A549 (cell line): ENCODE measurements at regions not wholly inside any gene's neighbourhood (a gene's known extent, or its start where the extent isn't known, plus 50 kb on each side); places are given as distances from the start of the nearest gene placed in this dataset.

Experiments used
- ATAC-seq, 2 experiments: fragments of 200-7000 bp in 1 of 2; fragments of >200 bp in 1 of 2; cut with Nextera tagmentation in 1 of 2; cut with Tn5 transposase in 1 of 2; 3 replicates each; pipeline versions ENCODE4 v1.8.0 to v1.9.1; 2018 to 2020; ENCODE audit warnings: mild to moderate bottlenecking in 1 of 2, moderate library complexity in 1 of 2
- CTCF ChIA-PET: fragments of 300-600 bp; sonication (Branson Sonifier 250); formaldehyde crosslinking; extraction: SDS; loops from one replicate; lab custom pipeline; 2021; ENCODE audit warnings: antibody characterized with exemption, inconsistent platforms; lab: Yijun Ruan, JAX
- POLR2A ChIA-PET: fragments of 350-600 bp; formaldehyde crosslinking; extraction: SDS; loops from one replicate; lab custom pipeline; 2021; ENCODE audit warnings: antibody characterized with exemption, inconsistent platforms; lab: Yijun Ruan, JAX
- DNase-seq, 2 experiments: peaks; one replicate each; pipeline versions ENCODE4 v3.0.0 to v3.0.0-alpha.2; 2011 to 2016; ENCODE audit warnings: low read depth in 1 of 2, low spot score in 1 of 2
- FAIRE-seq: peaks from 2 replicates; lab custom pipeline; 2011; peaks lifted over from hg19 to GRCh38; lab: Jason Lieb, UNC
- H3K27ac ChIP-seq, 2 experiments: fragments of >200 bp; sonication (Bioruptor Twin); formaldehyde crosslinking; 3 replicates each; pipeline ENCODE4 v1.5.1; 2016 to 2017
- H3K4me1 ChIP-seq: fragments of >200 bp; sonication (Bioruptor Twin); formaldehyde crosslinking; 3 replicates; pipeline ENCODE4 v1.6.1; 2016
- H3K4me2 ChIP-seq: fragments of >200 bp; sonication (Bioruptor Twin); formaldehyde crosslinking; 3 replicates; pipeline ENCODE4 v1.6.1; 2016
- H3K4me3 ChIP-seq: fragments of >200 bp; sonication (Bioruptor Twin); formaldehyde crosslinking; 3 replicates; pipeline ENCODE4 v1.5.1; 2016
- H3K9me3 ChIP-seq: fragments of >200 bp; sonication (Bioruptor Twin); formaldehyde crosslinking; 3 replicates; pipeline ENCODE4 v1.6.1; 2016
- BCL3 ChIP-seq: fragments of >200 bp; sonication (Bioruptor Twin); formaldehyde crosslinking; IDR thresholded peaks from 3 replicates; pipeline ENCODE4 v1.6.1; 2016
- CEBPB ChIP-seq, 2 experiments: fragments of >200 bp in 1 of 2; sonication (Bioruptor Twin) in 1 of 2; formaldehyde crosslinking in 1 of 2; IDR thresholded peaks; 2 replicates each; pipeline ENCODE4 v1.6.1; 2012 to 2016
- CHD4 ChIP-seq: fragments of 200-600 bp; sonication (generic); IDR thresholded peaks from 2 replicates; pipeline ENCODE4 v1.6.1; 2016; ENCODE audit warnings: antibody characterized with exemption, mild to moderate bottlenecking, borderline replicate concordance
- E2F6 ChIP-seq: IDR thresholded peaks from 2 replicates; pipeline ENCODE4 v1.6.1; 2012; ENCODE audit warnings: low read depth, borderline replicate concordance
- ELK1 ChIP-seq: fragments of 150-350 bp; IDR thresholded peaks from 2 replicates; pipeline ENCODE4 v1.6.1; 2014; ENCODE audit warnings: low read depth, mild to moderate bottlenecking, low read length
- FOSB ChIP-seq: fragments of 250-450 bp; sonication (Bioruptor Pico); IDR thresholded peaks from 2 replicates; pipeline ENCODE4 v1.5.0; 2020; ENCODE audit warnings: mild to moderate bottlenecking, moderate library complexity
- FOSL2 ChIP-seq, 2 experiments: fragments of 450-650 bp in 1 of 2; fragments of >200 bp in 1 of 2; sonication (Bioruptor Twin) in 1 of 2; formaldehyde crosslinking; IDR thresholded peaks; 2 replicates each; pipeline versions ENCODE4 v1.5.0 to v1.6.1; 2016 to 2020; ENCODE audit warnings: mild to moderate bottlenecking in 1 of 2, moderate library complexity in 1 of 2
- HDAC2 ChIP-seq: fragments of 200-600 bp; sonication (generic); IDR thresholded peaks from 2 replicates; pipeline ENCODE4 v1.6.1; 2016
- HEYL ChIP-seq: fragments of 250-450 bp; sonication (Bioruptor Pico); IDR thresholded peaks from 2 replicates; pipeline ENCODE4 v1.8.0; 2021; ENCODE audit warnings: mild to moderate bottlenecking, moderate library complexity
- HOXA7 ChIP-seq: fragments of 250-450 bp; sonication (Bioruptor Pico); IDR thresholded peaks from 2 replicates; pipeline ENCODE4 v1.5.0; 2020; ENCODE audit warnings: mild to moderate bottlenecking, moderate library complexity
- HOXB13 ChIP-seq: fragments of 250-450 bp; sonication (Bioruptor Pico); IDR thresholded peaks from 2 replicates; pipeline ENCODE4 v1.5.0; 2020; ENCODE audit warnings: low read depth, mild to moderate bottlenecking, moderate library complexity
- JUN ChIP-seq, 2 experiments: fragments of >200 bp; sonication (Bioruptor Twin); formaldehyde crosslinking; IDR thresholded peaks; 2 replicates in 1 of 2; 3 replicates in 1 of 2; pipeline ENCODE4 v1.6.1; 2016 to 2017
- JUNB ChIP-seq: fragments of >200 bp; sonication (Bioruptor Twin); formaldehyde crosslinking; IDR thresholded peaks from 2 replicates; pipeline ENCODE4 v1.6.1; 2016
- KDM1A ChIP-seq: fragments of 200-600 bp; sonication (generic); IDR thresholded peaks from 2 replicates; pipeline ENCODE4 v1.6.1; 2016; ENCODE audit warnings: low read depth, mild to moderate bottlenecking
- KDM5A ChIP-seq: fragments of 200-600 bp; sonication (generic); IDR thresholded peaks from 2 replicates; pipeline ENCODE4 v1.6.1; 2016; ENCODE audit warnings: antibody characterized with exemption, mild to moderate bottlenecking
- MAFK ChIP-seq: fragments of 450-650 bp; IDR thresholded peaks from 2 replicates; pipeline ENCODE4 v1.6.1; 2014; ENCODE audit not compliant: partially characterized antibody
- NFE2L2 ChIP-seq: fragments of 150-350 bp; conservative IDR thresholded peaks from 2 replicates; pipeline ENCODE4 v1.6.1; 2014; ENCODE audit warnings: low read length
- PHF8 ChIP-seq: fragments of 200-600 bp; sonication (generic); IDR thresholded peaks from 2 replicates; pipeline ENCODE4 v1.6.1; 2016; ENCODE audit warnings: low read depth, mild to moderate bottlenecking, antibody characterized with exemption, moderate library complexity, borderline replicate concordance
- RAD21 ChIP-seq, 2 experiments: fragments of >200 bp in 1 of 2; sonication (Bioruptor Twin) in 1 of 2; formaldehyde crosslinking in 1 of 2; IDR thresholded peaks in 1 of 2; conservative IDR thresholded peaks in 1 of 2; 2 replicates in 1 of 2; 3 replicates in 1 of 2; pipeline ENCODE4 v1.6.1; 2012 to 2018; ENCODE audit warnings: inconsistent platforms in 1 of 2
- RARB ChIP-seq: fragments of 250-450 bp; sonication (Bioruptor Pico); IDR thresholded peaks from 2 replicates; pipeline ENCODE4 v1.8.0; 2021; ENCODE audit warnings: mild to moderate bottlenecking, moderate library complexity
- SREBF2 ChIP-seq: fragments of 450-650 bp; IDR thresholded peaks from 2 replicates; pipeline ENCODE4 v1.6.1; 2014; ENCODE audit warnings: mild to moderate bottlenecking, moderate library complexity
- TFCP2L1 ChIP-seq: fragments of 250-450 bp; sonication (Bioruptor Pico); IDR thresholded peaks from 2 replicates; pipeline ENCODE4 v1.5.0; 2021; ENCODE audit warnings: mild to moderate bottlenecking
- ZFP36 ChIP-seq: fragments of 450-650 bp; IDR thresholded peaks from 2 replicates; pipeline ENCODE4 v1.6.1; 2014; ENCODE audit warnings: borderline replicate concordance; ENCODE audit not compliant: partially characterized antibody
- ZSCAN20 ChIP-seq: fragments of 250-450 bp; sonication (Bioruptor Pico); IDR thresholded peaks from 2 replicates; pipeline ENCODE4 v1.8.0; 2022; ENCODE audit warnings: mild to moderate bottlenecking, moderate library complexity
- WGBS: methylation state at CpG from one replicate; pipeline ENCODE4 v1.1.6; 2017; ENCODE audit errors: missing lambda C conversion rate; 5-methylcytosine and 5-hydroxymethylcytosine counted together

- TF ChIP-seq E2F6 = no peak
Observed at GRCh38 chr16:35195173-35195863, 1735.9 kb downstream of the TP53TG3F start (continued).

GRCh38 chr16:35195864-35196216, 1736.4 kb downstream of the TP53TG3F start:
- Histone ChIP-seq H3K4me2 (no peak overlapping the region), H3K4me3 (no peak overlapping the region), H3K4me1 (no peaks in the 10 kb centered on the region), H3K9me3 (no peaks in the 10 kb centered on the region), H3K27ac (no peak overlapping the region)
- WGBS = 39% methylated on average over 15 of the region's 15 CpGs
- ChIA-PET POLR2A (no interaction called here), CTCF (no interaction called here)
- ATAC-seq = no peak
- no peak for TF ChIP-seq ZSCAN20 (CRISPR knock-in tag)
- TF ChIP-seq ZFP36 = no peak
- TF ChIP-seq CHD4 = no peak
- no peak for TF ChIP-seq ELK1
- TF ChIP-seq HEYL (CRISPR knock-in tag) = no peak
- no peak for TF ChIP-seq HDAC2
- TF ChIP-seq E2F6 = no peak
- no peak for TF ChIP-seq BCL3
- TF ChIP-seq CEBPB (IDR thresholded peaks at IDR 0.05) = no peak
- no peak for TF ChIP-seq KDM1A
- TF ChIP-seq MAFK = no peak
- TF ChIP-seq SREBF2 = no peak
- TF ChIP-seq JUN (IDR thresholded peaks at IDR 0.05) = no peak
- TF ChIP-seq HOXB13 (CRISPR knock-in tag) = no peak
- no peak for TF ChIP-seq JUNB
- TF ChIP-seq FOSB (CRISPR knock-in tag) = no peak
- no peak for TF ChIP-seq PHF8
- TF ChIP-seq RARB = no peak
- TF ChIP-seq HOXA7 (CRISPR knock-in tag) = no peak
- no peak for FAIRE-seq
- no peak for DNase-seq

GRCh38 chr16:35196313-35196712, 1736.9 kb downstream of the TP53TG3F start:
- no peak for TF ChIP-seq CEBPB (IDR thresholded peaks at IDR 0.05)
- FAIRE-seq = no peak
- ATAC-seq = no peak
- no peak for DNase-seq
- no peaks in the 10 kb centered on the region for H3K4me1 ChIP-seq
- ChIA-PET POLR2A (no interaction called here), CTCF (no interaction called here)
- H3K27ac ChIP-seq = no peak overlapping the region
- no peak overlapping the region for H3K4me2 ChIP-seq
- 65% methylated on average over 21 of the region's 21 CpGs for WGBS
- H3K9me3 ChIP-seq = no peaks in the 10 kb centered on the region
- no peak overlapping the region for H3K4me3 ChIP-seq

- CTCF ChIA-PET = no interaction called here
- no peak for ATAC-seq
Observed at GRCh38 chr16:35197656-35198055, 1738.2 kb downstream of the TP53TG3F start.

More at GRCh38 chr16:35197656-35198055, 1738.2 kb downstream of the TP53TG3F start:
- Histone ChIP-seq H3K4me2 (no peak overlapping the region), H3K27ac (no peak overlapping the region), H3K9me3 (no peaks in the 10 kb centered on the region), H3K4me1 (no peaks in the 10 kb centered on the region), H3K4me3 (no peak overlapping the region)
- POLR2A ChIA-PET = no interaction called here
- WGBS = 14% methylated on average over 10 of the region's 10 CpGs
- DNase-seq (no peak), FAIRE-seq (no peak)
- TF ChIP-seq RAD21 (conservative IDR thresholded peaks at IDR 0.05 in 1 of 2, IDR thresholded peaks at IDR 0.05 in 1 of 2) (no peak), HOXA7 (CRISPR knock-in tag) (no peak), KDM5A (no peak), NFE2L2 (no peak), FOSL2 (IDR thresholded peaks at IDR 0.05) (no peak), FOSL2 (CRISPR knock-in tag; IDR thresholded peaks at IDR 0.05) (no peak), TFCP2L1 (CRISPR knock-in tag) (no peak)
